Dermis microvascular lymphatic vessel endothelial cell (primary cell): ENCODE measurements at regions not wholly inside any gene's neighbourhood (a gene's known extent, or its start where the extent isn't known, plus 50 kb on each side); places are given as distances from the start of the nearest gene placed in this dataset.

Experiments
- DNase-seq, 2 donors: peaks; one replicate each; pipeline versions ENCODE4 v3.0.0 to v3.0.0-alpha.2; 2010; ENCODE audit warnings: low read depth in 2 of 2

DNA sequence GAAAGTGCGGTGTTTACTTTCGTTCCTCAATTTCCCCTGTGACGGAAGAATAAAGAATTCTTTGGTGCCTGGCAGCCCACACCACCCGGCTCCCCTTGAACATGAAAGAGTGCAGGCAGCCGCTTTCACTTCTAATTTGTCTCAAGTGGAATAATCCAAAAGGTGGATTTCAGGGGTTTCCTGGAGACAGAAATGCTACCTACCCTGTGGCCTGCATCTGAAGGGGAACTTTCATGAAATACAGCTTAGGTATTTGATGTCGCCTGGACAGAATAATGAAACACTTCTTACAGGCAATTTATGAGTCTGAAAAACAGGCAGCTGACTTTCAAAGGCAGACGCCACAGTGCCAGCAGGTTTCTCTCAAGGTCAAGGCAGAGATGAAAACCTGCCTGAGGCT, 169.5 kb upstream of the USP24 start:
- no peak for DNase-seq

DNA sequence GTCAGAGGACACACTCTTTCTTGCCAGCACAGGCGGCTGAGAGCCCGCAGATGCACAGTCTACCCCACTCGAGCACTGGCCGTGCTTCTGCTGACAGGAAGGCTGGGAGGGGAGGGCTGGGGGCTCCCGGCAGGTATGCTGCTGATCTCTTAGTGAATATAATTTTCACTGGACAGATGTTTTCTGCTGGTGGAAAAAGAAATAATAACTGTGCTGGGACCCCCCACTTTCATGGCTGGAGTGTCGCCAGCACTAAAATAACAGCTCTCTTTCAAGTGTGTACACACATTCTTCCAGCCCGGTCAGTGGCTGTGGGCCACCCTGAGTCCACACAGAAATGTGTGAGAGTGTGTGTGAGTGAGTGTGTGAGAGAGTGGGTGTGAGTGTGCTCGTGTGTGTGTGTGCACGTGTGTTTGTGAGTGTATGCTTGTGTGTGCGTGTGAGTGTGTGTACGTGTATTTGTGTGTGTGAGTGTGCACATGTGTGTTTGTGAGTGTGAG, 167.7 kb upstream of the USP24 start:
- DNase-seq, result no peak

DNA sequence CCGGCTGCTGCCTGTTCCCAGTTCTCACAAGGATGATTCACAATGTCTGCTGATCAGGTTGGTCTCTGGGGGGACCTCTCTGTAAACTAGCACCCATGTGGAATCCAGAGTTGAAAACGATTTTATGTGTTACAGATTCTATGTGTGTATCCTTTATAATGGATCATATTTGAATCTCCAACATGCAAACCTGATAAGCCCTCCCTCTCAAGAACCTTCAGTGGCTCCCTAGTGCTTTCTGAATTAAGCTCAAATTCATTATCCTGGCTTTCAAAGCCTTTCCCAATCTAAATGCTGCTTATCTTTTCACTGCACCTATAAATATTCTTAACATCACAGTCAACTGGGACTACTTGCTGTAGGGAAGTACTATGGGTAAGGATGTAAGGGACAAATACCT, 166.8 kb upstream of the USP24 start:
- DNase-seq, result no peak

- DNase-seq, result no peak
These were observed 166.3 kb upstream of the USP24 start for GRCh38 chr1:55381491-55381890.

DNA sequence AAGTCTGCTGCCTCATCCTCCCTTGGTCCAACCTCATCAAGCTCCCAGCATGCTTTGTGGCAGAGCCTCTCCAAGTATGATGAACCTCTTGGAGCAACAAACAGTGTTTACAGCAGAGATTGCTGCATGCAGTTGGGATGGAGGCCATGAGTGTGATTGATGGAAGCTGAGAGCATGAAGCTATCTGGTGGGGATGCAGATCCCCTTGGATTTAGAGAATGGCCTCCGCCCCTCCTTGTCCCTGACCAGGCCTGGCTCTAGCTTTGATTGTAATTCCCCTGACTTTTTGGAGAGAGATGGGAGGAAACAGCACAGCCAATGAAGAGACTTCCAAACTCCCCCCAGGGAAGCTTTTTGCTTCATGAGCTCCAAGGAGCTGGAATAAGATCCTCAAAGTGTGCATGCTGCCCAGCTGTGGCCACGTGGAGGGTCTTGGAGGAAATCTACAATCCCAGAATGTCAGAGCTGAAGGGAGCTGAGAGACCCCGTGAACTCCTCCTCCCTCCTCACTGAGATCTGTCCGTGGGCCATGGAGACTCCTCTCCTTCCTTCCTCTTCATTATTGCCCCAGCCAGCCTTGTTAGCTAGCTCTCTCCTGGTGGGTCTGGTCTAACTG, 165.3 kb upstream of the USP24 start:
- no peak for DNase-seq

GRCh38 chr1:55378582-55378981, 163.4 kb upstream of the USP24 start:
- peak; percentile 10 to 61 for DNase-seq

GRCh38 chr1:55376897-55377296, 161.7 kb upstream of the USP24 start:
- no peak for DNase-seq

- peak; percentile 16 to 57 for DNase-seq
These were observed 160.6 kb upstream of the USP24 start for GRCh38 chr1:55375617-55376258.

- DNase-seq, result no peak
These were observed 159.8 kb upstream of the USP24 start for GRCh38 chr1:55374801-55375616.

GRCh38 chr1:55374216-55374615, 159.1 kb upstream of the USP24 start:
- DNase-seq, result no peak

DNA sequence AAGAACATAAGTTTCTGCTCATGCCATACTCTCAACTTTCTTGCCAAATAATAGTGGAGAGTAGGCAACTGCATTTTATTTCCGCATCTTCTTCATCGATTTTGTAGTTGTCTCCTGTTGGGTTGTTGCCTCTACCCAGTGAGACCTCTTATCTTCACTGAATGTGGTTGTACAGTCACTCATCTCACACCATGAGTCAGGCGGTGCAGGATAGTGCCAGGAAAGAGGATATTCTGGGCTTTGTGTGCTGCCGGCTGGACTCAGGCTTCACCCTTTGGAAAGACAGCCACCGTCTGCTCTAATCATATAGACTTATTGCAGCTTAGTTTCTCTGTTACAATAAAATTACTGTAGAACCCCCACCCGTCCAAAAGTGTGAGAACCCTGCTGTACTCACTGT, 154.3 kb upstream of the USP24 start:
- DNase-seq, result no peak

- DNase-seq, result no peak
These were observed 153.5 kb upstream of the USP24 start for GRCh38 chr1:55368698-55369097.

GRCh38 chr1:55367273-55367672, 152.1 kb upstream of the USP24 start:
- no peak for DNase-seq

DNA sequence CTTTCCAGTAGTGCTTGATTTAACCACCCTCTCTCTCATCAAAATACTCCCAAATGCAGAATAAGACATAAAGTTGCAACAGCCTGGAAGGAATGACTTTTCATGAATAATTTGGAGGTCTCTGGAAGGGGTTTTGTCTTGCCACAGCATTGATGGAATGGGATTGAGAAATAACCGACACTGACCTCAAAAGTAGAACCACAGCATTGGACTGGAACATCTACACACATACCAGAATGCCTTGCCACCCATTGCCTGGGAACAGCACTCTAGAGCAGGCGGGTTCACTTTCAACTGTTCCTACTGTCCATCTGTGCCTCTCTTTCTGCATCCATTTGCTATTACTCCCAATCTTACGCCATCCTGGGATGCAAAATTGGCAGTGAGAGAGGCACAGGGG, 149.1 kb upstream of the USP24 start:
- DNase-seq, result no peak

GRCh38 chr1:55363268-55363667, 148.1 kb upstream of the USP24 start:
- DNase-seq, result peak in 1 of 2 donors; percentile 5

- DNase-seq, result peak in 1 of 2 donors; percentile 20
These were observed 147.4 kb upstream of the USP24 start for GRCh38 chr1:55362558-55362957.

GRCh38 chr1:55359611-55360010, 144.4 kb upstream of the USP24 start:
- no peak for DNase-seq

GRCh38 chr1:55358581-55358980, 143.4 kb upstream of the USP24 start:
- no peak for DNase-seq

GRCh38 chr1:55355549-55355948, 140.4 kb upstream of the USP24 start:
- no peak for DNase-seq

- no peak for DNase-seq
These were observed 138.8 kb upstream of the USP24 start for GRCh38 chr1:55353707-55354620.

DNA sequence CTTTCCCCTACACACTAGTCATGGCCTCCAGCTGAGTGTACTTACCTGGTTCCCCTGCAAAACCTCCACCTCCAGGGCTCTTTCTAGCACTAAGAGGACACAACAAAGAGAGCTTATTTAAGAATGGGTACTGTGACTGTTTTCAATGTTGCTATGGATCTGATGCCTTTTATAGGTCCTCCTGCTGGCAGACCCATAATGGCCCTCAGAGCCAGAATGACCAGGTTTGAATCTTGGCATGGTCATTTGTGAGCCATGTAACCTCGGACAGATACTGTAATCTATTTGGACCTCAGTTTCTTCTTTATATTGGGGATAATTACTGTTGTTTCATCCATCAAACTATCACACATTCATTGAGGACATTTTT, 137.6 kb upstream of the USP24 start:
- no peak for DNase-seq
